Gastrocnemius medialis (tissue), 4 donors: ENCODE measurements at regions not wholly inside any gene's neighbourhood (a gene's known extent, or its start where the extent isn't known, plus 50 kb on each side); places are given as distances from the start of the nearest gene placed in this dataset.
"Not testable (repeated sequence)": the region's sequence is repeated elsewhere in the genome, so short reads cannot be mapped to it uniquely, and the experiment has no call there.

Source experiments
- ATAC-seq, 2 donors: fragments of 150-250 bp; one replicate each; pipeline ENCODE4 v1.9.1; 2016
- DNase-seq, 2 donors: peaks; one replicate each; pipeline ENCODE4 v3.0.0-alpha.2; 2019
- H3K27ac ChIP-seq, 4 donors: fragments of 200-600 bp; sonication (generic); 1 replicate in 1 of 4; 2 replicates in 3 of 4; pipeline ENCODE4 v1.5.1; 2016 to 2018; ENCODE audit warnings: mild to moderate bottlenecking in 2 of 4, moderate library complexity in 1 of 4
- H3K27me3 ChIP-seq, 3 donors: fragments of 200-600 bp; sonication (generic) in 2 of 3; 1 replicate in 1 of 3; 2 replicates in 2 of 3; pipeline versions ENCODE4 v1.5.1 to v1.6.0; 2016 to 2019; ENCODE audit warnings: mild to moderate bottlenecking in 1 of 3, moderate library complexity in 1 of 3
- H3K36me3 ChIP-seq, 2 donors: fragments of 200-600 bp; sonication (generic) in 1 of 2; one replicate each; pipeline ENCODE4 v1.5.1; 2017 to 2018
- H3K4me1 ChIP-seq, 2 donors: fragments of 200-600 bp; sonication (generic) in 1 of 2; one replicate each; pipeline ENCODE4 v1.5.1; 2016 to 2017; ENCODE audit warnings: mild to moderate bottlenecking in 2 of 2
- H3K4me3 ChIP-seq, 4 donors: fragments of 200-600 bp; sonication (generic) in 3 of 4; 1 replicate in 1 of 4; 2 replicates in 3 of 4; pipeline ENCODE4 v1.5.1; 2016 to 2019; ENCODE audit warnings: mild to moderate bottlenecking in 2 of 4
- H3K9me3 ChIP-seq, 3 donors: fragments of 200-600 bp; sonication (generic) in 2 of 3; 1 replicate in 1 of 3; 2 replicates in 2 of 3; pipeline ENCODE4 v1.5.1; 2016 to 2019
- in situ Hi-C, 4 donors: fragments of 200-750 bp; cut with MboI; loops; one replicate each; pipeline versions ENCODE4 v1.15.0 to v1.8.0; 2017; ENCODE audit warnings: low sequenced_read_pairs in 4 of 4
- intact Hi-C: fragments of 100-400 bp; cut with DNase I; formaldehyde crosslinking; loops from one replicate; pipeline ENCODE4 v1.15.1; 2023; ENCODE audit warnings: low total_unique reads

GRCh38 chr17:16838795-16839194 lies 133.1 kb downstream of the TNFRSF13B start:
- DNase-seq, H3K4me3 ChIP-seq, in situ Hi-C loops, H3K27ac ChIP-seq, H3K36me3 ChIP-seq, ATAC-seq, H3K4me1 ChIP-seq, intact Hi-C loops, H3K9me3 ChIP-seq, H3K27me3 ChIP-seq: not testable (repeated sequence)

- H3K4me3 ChIP-seq, H3K4me1 ChIP-seq, in situ Hi-C loops, H3K27me3 ChIP-seq, ATAC-seq, DNase-seq, H3K36me3 ChIP-seq, intact Hi-C loops, H3K9me3 ChIP-seq, H3K27ac ChIP-seq: not testable (repeated sequence)
These were observed 133.6 kb downstream of the TNFRSF13B start for GRCh38 chr17:16838287-16838686.

GRCh38 chr17:16837468-16838266 lies 134.3 kb downstream of the TNFRSF13B start:
- DNase-seq, H3K27ac ChIP-seq, intact Hi-C loops, H3K9me3 ChIP-seq, in situ Hi-C loops, H3K4me1 ChIP-seq, ATAC-seq, H3K4me3 ChIP-seq, H3K27me3 ChIP-seq, H3K36me3 ChIP-seq: not testable (repeated sequence)

GRCh38 chr17:16836315-16836915 lies 135.5 kb downstream of the TNFRSF13B start:
- H3K4me1 ChIP-seq, ATAC-seq, H3K9me3 ChIP-seq, H3K36me3 ChIP-seq, in situ Hi-C loops, intact Hi-C loops, H3K27ac ChIP-seq, H3K27me3 ChIP-seq, DNase-seq, H3K4me3 ChIP-seq: not testable (repeated sequence)

- H3K27ac ChIP-seq, DNase-seq, H3K27me3 ChIP-seq, H3K36me3 ChIP-seq, ATAC-seq, in situ Hi-C loops, H3K4me1 ChIP-seq, intact Hi-C loops, H3K9me3 ChIP-seq, H3K4me3 ChIP-seq: not testable (repeated sequence)
These were observed 138.4 kb downstream of the TNFRSF13B start for GRCh38 chr17:16833517-16833916.

GRCh38 chr17:16832853-16833252 lies 139.1 kb downstream of the TNFRSF13B start:
- H3K36me3 ChIP-seq, H3K4me1 ChIP-seq, H3K4me3 ChIP-seq, in situ Hi-C loops, H3K9me3 ChIP-seq, H3K27ac ChIP-seq, intact Hi-C loops, H3K27me3 ChIP-seq: not testable (repeated sequence)
- DNase-seq (peak; percentile 56 to 78), ATAC-seq (peak; percentile 93 to 94)

GRCh38 chr17:16832206-16832605 lies 139.7 kb downstream of the TNFRSF13B start:
- H3K9me3 ChIP-seq, H3K27me3 ChIP-seq, intact Hi-C loops, ATAC-seq, H3K4me3 ChIP-seq, in situ Hi-C loops, DNase-seq, H3K36me3 ChIP-seq, H3K4me1 ChIP-seq, H3K27ac ChIP-seq: not testable (repeated sequence)

- H3K9me3 ChIP-seq, H3K36me3 ChIP-seq, intact Hi-C loops, ATAC-seq, H3K27ac ChIP-seq, H3K4me3 ChIP-seq, H3K27me3 ChIP-seq, DNase-seq, in situ Hi-C loops, H3K4me1 ChIP-seq: not testable (repeated sequence)
These were observed 140.7 kb downstream of the CCDC144A start for GRCh38 chr17:16830770-16831169.

GRCh38 chr17:16830219-16830618 lies 140.2 kb downstream of the CCDC144A start:
- H3K27me3 ChIP-seq, H3K4me1 ChIP-seq, DNase-seq, H3K4me3 ChIP-seq, in situ Hi-C loops, intact Hi-C loops, H3K36me3 ChIP-seq, H3K27ac ChIP-seq, ATAC-seq, H3K9me3 ChIP-seq: not testable (repeated sequence)
